RWPE1 (cell line): ENCODE measurements at regions not wholly inside any gene's neighbourhood (a gene's known extent, or its start where the extent isn't known, plus 50 kb on each side); places are given as distances from the start of the nearest gene placed in this dataset.
"Not testable (repeated sequence)": the region's sequence is repeated elsewhere in the genome, so short reads cannot be mapped to it uniquely, and the experiment has no call there.

Source experiments
- CTCF ChIA-PET: fragments of 350-600 bp; sonication (Branson Sonifier 250); formaldehyde crosslinking; extraction: SDS; loops from one replicate; lab custom pipeline; 2021; lab: Yijun Ruan, JAX
- POLR2A ChIA-PET: fragments of 400-600 bp; formaldehyde crosslinking; extraction: SDS; loops from one replicate; lab custom pipeline; 2020; ENCODE audit warnings: antibody characterized with exemption; ENCODE audit not compliant: low non-redundant PET; lab: Yijun Ruan, JAX
- DNase-seq: peaks from one replicate; pipeline ENCODE4 v3.0.0; 2012; ENCODE audit warnings: low spot score
- H3K27ac ChIP-seq: fragments of 450-650 bp; 2 replicates; pipeline ENCODE4 v1.5.1; 2017
- CTCF ChIP-seq: fragments of 450-650 bp; conservative IDR thresholded peaks from 2 replicates; pipeline ENCODE4 v1.5.1; 2017; ENCODE audit warnings: low read depth, mild to moderate bottlenecking

- POLR2A ChIA-PET = no interaction called here
- TF ChIP-seq CTCF = no peak
- CTCF ChIA-PET = interaction anchor here (0.6 kb wide), 2 partner anchors 96 to 813 kb away, joined by 3 to 4 read pairs; no protein-coding TSS in a partner anchor
- no peak overlapping the region for H3K27ac ChIP-seq
- no peak for DNase-seq
Observed at GRCh38 chr16:25553711-25554436, 137.9 kb upstream of the HS3ST4 start.

- H3K27ac ChIP-seq = no peak overlapping the region
- no peak for TF ChIP-seq CTCF
- POLR2A ChIA-PET = no interaction called here
- CTCF ChIA-PET = no interaction called here
- DNase-seq = no peak
Observed at GRCh38 chr16:25550647-25551046, 141.1 kb upstream of the HS3ST4 start.

GRCh38 chr16:25546791-25547190 lies 145.0 kb upstream of the HS3ST4 start:
- no peak for TF ChIP-seq CTCF
- ChIA-PET CTCF (no interaction called here), POLR2A (no interaction called here)
- no peak for DNase-seq
- H3K27ac ChIP-seq = no peak overlapping the region

GRCh38 chr16:25544294-25544693 lies 147.5 kb upstream of the HS3ST4 start:
- ChIA-PET POLR2A (no interaction called here), CTCF (no interaction called here)

GRCh38 chr16:25542306-25542705 lies 149.5 kb upstream of the HS3ST4 start:
- ChIA-PET POLR2A (no interaction called here), CTCF (interaction anchor here (0.5 kb wide), 1 partner anchor 1535 kb away, joined by 3 read pairs; no protein-coding TSS in a partner anchor)
- TF ChIP-seq CTCF = no peak
- DNase-seq = no peak
- no peak overlapping the region for H3K27ac ChIP-seq

More at GRCh38 chr16:25544294-25544693, 147.5 kb upstream of the HS3ST4 start:
- DNase-seq = no peak
- TF ChIP-seq CTCF = no peak
- H3K27ac ChIP-seq = no peak overlapping the region

GRCh38 chr16:25539767-25540166 lies 152.0 kb upstream of the HS3ST4 start:
- DNase-seq, H3K27ac ChIP-seq, POLR2A ChIA-PET, CTCF ChIA-PET: not testable (repeated sequence)

GRCh38 chr16:25523183-25523582 lies 168.6 kb upstream of the HS3ST4 start:
- TF ChIP-seq CTCF = no peak
- H3K27ac ChIP-seq = no peak overlapping the region
- CTCF ChIA-PET = no interaction called here
- DNase-seq = no peak
- POLR2A ChIA-PET = no interaction called here
